ENCODE measurements at regions not wholly inside any gene's neighbourhood (a gene's known extent, or its start where the extent isn't known, plus 50 kb on each side); places are given as distances from the start of the nearest gene placed in this dataset.

- TF ChIP-seq EZH2 (IDR thresholded peaks at IDR 0.05; ENCODE audit: borderline replicate concordance, low read depth, low read length, poor library complexity, severe bottlenecking) = no peak
- TF ChIP-seq CTCF (conservative IDR thresholded peaks at IDR 0.05; ENCODE audit: low read depth, low read length) = no peak
- Histone ChIP-seq H3K9me3 (ENCODE audit: low read depth, low read length, poor library complexity, severe bottlenecking) (no peaks in the 10 kb centered on the region), H3K27me3 (replicated peaks; ENCODE audit: insufficient read depth, low read depth, low read length, poor library complexity) (no peaks in the 10 kb centered on the region), H3K36me3 (ENCODE audit: insufficient read depth, low read length, poor library complexity, severe bottlenecking) (no peaks in the 10 kb centered on the region), H3K27ac (ENCODE audit: low read depth, low read length, poor library complexity, severe bottlenecking) (no peak overlapping the region), H3K4me1 (ENCODE audit: insufficient read depth, low read length, poor library complexity, severe bottlenecking) (no peaks in the 10 kb centered on the region), H3K4me3 (ENCODE audit: low read depth, low read length, poor library complexity, severe bottlenecking) (no peak overlapping the region)
- POLR2A ChIA-PET (ENCODE audit: low non-redundant PET) = no interaction called here
- CTCF ChIA-PET = no interaction called here
- intact Hi-C loops (cut with micrococcal nuclease; ENCODE audit: unreplicated experiment) = no loop called here
- no peak for DNase-seq (ENCODE audit: low spot score)
- BruUV-seq (replicated peaks) = no TSS peak
Observed at GRCh38 chr3:59103552-59103951, 53.7 kb upstream of the CFAP20DC start.

- no peaks in the 10 kb centered on the region for H3K9me3 ChIP-seq (ENCODE audit: low read depth, low read length, poor library complexity, severe bottlenecking)
- intact Hi-C loops (cut with micrococcal nuclease; ENCODE audit: unreplicated experiment) = no loop called here
- no peaks in the 10 kb centered on the region for H3K4me1 ChIP-seq (ENCODE audit: insufficient read depth, low read length, poor library complexity, severe bottlenecking)
- no peaks in the 10 kb centered on the region for H3K27me3 ChIP-seq (replicated peaks; ENCODE audit: insufficient read depth, low read depth, low read length, poor library complexity)
- DNase-seq (ENCODE audit: low spot score) = no peak
- ChIA-PET CTCF (no interaction called here), POLR2A (ENCODE audit: low non-redundant PET) (no interaction called here)
- no TSS peak for BruUV-seq (replicated peaks)
- no peaks in the 10 kb centered on the region for H3K36me3 ChIP-seq (ENCODE audit: insufficient read depth, low read length, poor library complexity, severe bottlenecking)
- TF ChIP-seq EZH2 (IDR thresholded peaks at IDR 0.05; ENCODE audit: borderline replicate concordance, low read depth, low read length, poor library complexity, severe bottlenecking) = no peak
- no peak for TF ChIP-seq CTCF (conservative IDR thresholded peaks at IDR 0.05; ENCODE audit: low read depth, low read length)
- H3K27ac ChIP-seq (ENCODE audit: low read depth, low read length, poor library complexity, severe bottlenecking) = no peak overlapping the region
- H3K4me3 ChIP-seq (ENCODE audit: low read depth, low read length, poor library complexity, severe bottlenecking) = no peak overlapping the region
Observed at GRCh38 chr3:59101231-59101736, 51.5 kb upstream of the CFAP20DC start.
